ENCODE measurements at regions not wholly inside any gene's neighbourhood (a gene's known extent, or its start where the extent isn't known, plus 50 kb on each side); places are given as distances from the start of the nearest gene placed in this dataset.

DNA sequence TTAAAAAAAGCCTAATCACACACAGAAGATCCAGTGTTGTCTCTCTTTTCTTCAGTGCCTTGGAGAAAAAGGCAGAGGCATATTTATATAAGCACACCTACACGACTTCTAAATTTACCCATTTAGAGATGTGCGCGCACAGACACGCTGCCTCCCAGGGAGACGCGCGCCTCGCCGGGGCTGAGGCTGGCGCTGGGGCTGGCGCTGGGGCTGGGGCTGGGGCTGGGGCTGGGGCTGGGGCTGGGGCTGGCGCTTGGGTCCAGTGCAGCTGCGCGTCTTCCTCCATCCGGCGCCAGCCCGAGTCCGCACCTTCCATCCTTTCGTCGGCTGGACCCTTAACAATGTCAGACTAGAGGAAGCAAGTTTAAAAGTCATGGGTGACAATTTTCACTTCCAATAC, 118.4 kb upstream of the ARID2 start (continued):
- TF ChIP-seq ZNF350 (CRISPR knock-in tag; IDR thresholded peaks at IDR 0.05; ENCODE audit: borderline replicate concordance, low read depth), result no peak
- TF ChIP-seq KLF16 (CRISPR knock-in tag; IDR thresholded peaks at IDR 0.05), result no peak

DNA sequence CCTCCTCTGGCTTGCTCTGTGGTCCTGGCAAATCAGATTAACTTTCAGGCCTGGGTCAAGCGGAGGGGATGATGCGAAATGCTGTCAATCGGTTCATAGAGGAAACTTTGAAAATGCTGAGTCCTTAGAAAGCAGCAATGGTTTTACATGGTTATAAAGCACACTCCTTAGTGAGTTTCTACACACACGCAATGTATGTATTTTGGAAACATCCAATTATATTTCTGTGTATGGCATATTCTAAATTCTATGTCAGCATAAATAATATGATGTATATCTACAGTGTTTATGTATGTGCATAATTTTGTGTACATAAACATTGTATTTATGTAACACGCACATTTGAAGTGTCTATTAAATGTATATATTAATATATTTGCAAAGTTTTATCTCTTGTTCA, 118.0 kb upstream of the ARID2 start:
- H3K27ac ChIP-seq (ENCODE audit: extremely low read length, insufficient read depth, low read length), result no peak overlapping the region
- POLR2A ChIA-PET, result no interaction called here
- no peak overlapping the region for H3K4me3 ChIP-seq (replicated peaks in 1 of 3; ENCODE audit: insufficient read depth in 1 of 3, low read depth in 2 of 3, low read length in 3 of 3)
- WGBS (ENCODE audit: low lambda C conversion rate), result 49% methylated on average over 5 of the region's 5 CpGs
- in situ Hi-C loops (cut with HindIII; ENCODE audit: extremely low pct_ligation_motif_present, low pct_unique_long_range_greater_than_20kb) (no loop called here), intact Hi-C loops (cut with micrococcal nuclease; ENCODE audit: unreplicated experiment) (no loop called here)
- no TSS peak for BruUV-seq (replicated peaks)
- FAIRE-seq (no peak), DNase-seq (ENCODE audit: low spot score) (no peak), ATAC-seq (no peak)
- no peak overlapping the region for H2AFZ ChIP-seq (ENCODE audit: low read length)
- H3K36me3 ChIP-seq (replicated peaks in 1 of 2; ENCODE audit: control insufficient read depth in 1 of 2, insufficient read depth in 2 of 2, low read length in 2 of 2), result no peaks in the 10 kb centered on the region
- H4K20me1 ChIP-seq (ENCODE audit: insufficient read depth, low read length), result no peaks in the 10 kb centered on the region
- no peaks in the 10 kb centered on the region for H3K9me3 ChIP-seq (ENCODE audit: low read length)
- no peak overlapping the region for H3K9ac ChIP-seq (ENCODE audit: insufficient read depth, low read depth, low read length)
- 0 out of 5 replicates have a peak, but pooled peaks cover 0 to 11% of the 10 kb centered on the region in 2 experiments for H3K27me3 ChIP-seq (ENCODE audit: control insufficient read depth in 1 of 2, insufficient read depth in 2 of 2, low read length in 2 of 2)
- H3K79me2 ChIP-seq (ENCODE audit: insufficient read depth, low read length), result no peaks in the 10 kb centered on the region
- H3K4me1 ChIP-seq (ENCODE audit: insufficient read depth, low read length), result no peaks in the 10 kb centered on the region
- CTCF ChIA-PET (ENCODE audit: low intra/inter-chr PET ratio, low total read pairs), result no interaction called here
- TF ChIP-seq NPAS2 (CRISPR knock-in tag; IDR thresholded peaks at IDR 0.05; ENCODE audit: borderline replicate concordance), result no peak
- TF ChIP-seq, protein P1, sequence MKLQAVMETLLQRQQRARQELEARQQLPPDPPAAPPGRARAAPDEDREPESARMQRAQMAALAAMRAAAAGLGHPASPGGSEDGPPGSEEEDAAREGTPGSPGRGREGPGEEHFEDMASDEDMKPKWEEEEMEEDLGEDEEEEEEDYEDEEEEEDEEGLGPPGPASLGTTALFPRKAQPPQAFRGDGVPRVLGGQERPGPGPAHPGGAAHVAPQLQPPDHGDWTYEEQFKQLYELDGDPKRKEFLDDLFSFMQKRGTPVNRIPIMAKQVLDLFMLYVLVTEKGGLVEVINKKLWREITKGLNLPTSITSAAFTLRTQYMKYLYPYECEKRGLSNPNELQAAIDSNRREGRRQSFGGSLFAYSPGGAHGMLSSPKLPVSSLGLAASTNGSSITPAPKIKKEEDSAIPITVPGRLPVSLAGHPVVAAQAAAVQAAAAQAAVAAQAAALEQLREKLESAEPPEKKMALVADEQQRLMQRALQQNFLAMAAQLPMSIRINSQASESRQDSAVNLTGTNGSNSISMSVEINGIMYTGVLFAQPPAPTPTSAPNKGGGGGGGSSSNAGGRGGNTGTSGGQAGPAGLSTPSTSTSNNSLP (IDR thresholded peaks at IDR 0.05; ENCODE audit: low read depth, low read length), result no peak
- TF ChIP-seq MAFK (conservative IDR thresholded peaks at IDR 0.05 in 1 of 2, IDR thresholded peaks at IDR 0.05 in 1 of 2; ENCODE audit: low read length in 2 of 2), result peak in 1 of 2 experiments; percentile 50; a peak in 2 of 4 replicates
- TF ChIP-seq MAFF (IDR thresholded peaks at IDR 0.05; ENCODE audit: low read depth, low read length), result 0 out of 2 replicates have a peak, but pooled peaks have one; percentile 25
- H3K4me2 ChIP-seq (ENCODE audit: low read depth, low read length), result no peak overlapping the region
